Osteoblast (primary cell): ENCODE measurements at regions not wholly inside any gene's neighbourhood (a gene's known extent, or its start where the extent isn't known, plus 50 kb on each side); places are given as distances from the start of the nearest gene placed in this dataset.

ENCODE experiments used
- DNase-seq: peaks from one replicate; pipeline ENCODE4 v3.0.0; 2011; ENCODE audit warnings: low spot score, mixed read lengths; ENCODE audit not compliant: insufficient read length; ENCODE audit errors: missing footprints
- H2AFZ ChIP-seq: 2 replicates; pipeline ENCODE4 v1.6.0; 2011; ENCODE audit warnings: mild to moderate bottlenecking, low read length
- H3K27ac ChIP-seq: 2 replicates; pipeline ENCODE4 v1.5.1; 2011; ENCODE audit warnings: mild to moderate bottlenecking, low read depth, low read length, moderate library complexity
- H3K27me3 ChIP-seq: 2 replicates; pipeline ENCODE4 v1.6.0; 2012; ENCODE audit warnings: mild to moderate bottlenecking, control low read depth, inconsistent platforms, low read length, moderate library complexity; ENCODE audit not compliant: insufficient read depth
- H3K36me3 ChIP-seq: 2 replicates; pipeline ENCODE4 v1.5.1; 2011; ENCODE audit warnings: mild to moderate bottlenecking, low read length, control low read depth, moderate library complexity; ENCODE audit not compliant: insufficient read depth
- H3K4me1 ChIP-seq: 2 replicates; pipeline ENCODE4 v1.5.1; 2011; ENCODE audit warnings: mild to moderate bottlenecking, low read length, control low read depth, moderate library complexity; ENCODE audit not compliant: insufficient read depth
- H3K4me2 ChIP-seq: 2 replicates; pipeline ENCODE4 v1.6.0; 2011; ENCODE audit warnings: mild to moderate bottlenecking, low read length; ENCODE audit not compliant: insufficient read depth
- H3K4me3 ChIP-seq: fragments of 200-600 bp; sonication (generic); 3 replicates; pipeline ENCODE4 v1.5.1; 2012; ENCODE audit warnings: mild to moderate bottlenecking, low read length, inconsistent platforms; ENCODE audit not compliant: insufficient read depth
- H3K79me2 ChIP-seq: 2 replicates; pipeline ENCODE4 v1.6.0; 2012; ENCODE audit warnings: mild to moderate bottlenecking, low read length, control low read depth, inconsistent platforms; ENCODE audit not compliant: insufficient read depth
- H3K9me3 ChIP-seq: 2 replicates; pipeline ENCODE4 v1.5.1; 2011; ENCODE audit warnings: low read depth, low read length, control low read depth
- H4K20me1 ChIP-seq: 2 replicates; pipeline ENCODE4 v1.6.0; 2012; ENCODE audit warnings: mild to moderate bottlenecking, low read length, control low read depth; ENCODE audit not compliant: insufficient read depth
- TF ChIP-seq, protein P1 (sequence below): IDR thresholded peaks from 2 replicates; pipeline ENCODE4 v1.5.1; 2011; ENCODE audit warnings: mild to moderate bottlenecking, low read depth, low read length, moderate library complexity; ENCODE audit errors: extremely low read depth

DNA sequence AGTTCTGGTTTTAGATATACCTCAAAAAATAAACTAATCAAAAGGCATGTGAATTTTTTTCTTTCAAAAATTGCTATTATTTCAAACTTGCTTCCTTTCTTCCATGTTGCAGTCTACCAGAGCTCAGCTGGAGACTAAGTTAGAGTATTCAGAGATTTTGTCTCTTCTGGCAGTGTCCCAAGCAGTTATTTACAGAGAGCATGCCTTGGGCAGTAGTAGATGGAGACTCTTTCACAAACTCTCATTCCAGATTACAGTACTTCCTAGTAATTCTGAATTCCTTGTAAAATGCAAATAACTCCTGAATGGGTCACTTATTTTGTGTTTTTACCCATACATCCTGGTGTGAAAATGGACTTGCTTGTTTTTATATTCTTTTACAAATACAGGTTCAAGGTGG is 703.4 kb downstream of the EPHA7 start:
- no peak overlapping the region for H3K4me3 ChIP-seq
- peaks cover 2% of the 10 kb centered on the region for H3K9me3 ChIP-seq
- H3K4me1 ChIP-seq: no peaks in the 10 kb centered on the region
- no peaks in the 10 kb centered on the region for H3K27me3 ChIP-seq
- H3K27ac ChIP-seq: no peak overlapping the region
- H4K20me1 ChIP-seq: no peaks in the 10 kb centered on the region
- TF ChIP-seq, protein P1, sequence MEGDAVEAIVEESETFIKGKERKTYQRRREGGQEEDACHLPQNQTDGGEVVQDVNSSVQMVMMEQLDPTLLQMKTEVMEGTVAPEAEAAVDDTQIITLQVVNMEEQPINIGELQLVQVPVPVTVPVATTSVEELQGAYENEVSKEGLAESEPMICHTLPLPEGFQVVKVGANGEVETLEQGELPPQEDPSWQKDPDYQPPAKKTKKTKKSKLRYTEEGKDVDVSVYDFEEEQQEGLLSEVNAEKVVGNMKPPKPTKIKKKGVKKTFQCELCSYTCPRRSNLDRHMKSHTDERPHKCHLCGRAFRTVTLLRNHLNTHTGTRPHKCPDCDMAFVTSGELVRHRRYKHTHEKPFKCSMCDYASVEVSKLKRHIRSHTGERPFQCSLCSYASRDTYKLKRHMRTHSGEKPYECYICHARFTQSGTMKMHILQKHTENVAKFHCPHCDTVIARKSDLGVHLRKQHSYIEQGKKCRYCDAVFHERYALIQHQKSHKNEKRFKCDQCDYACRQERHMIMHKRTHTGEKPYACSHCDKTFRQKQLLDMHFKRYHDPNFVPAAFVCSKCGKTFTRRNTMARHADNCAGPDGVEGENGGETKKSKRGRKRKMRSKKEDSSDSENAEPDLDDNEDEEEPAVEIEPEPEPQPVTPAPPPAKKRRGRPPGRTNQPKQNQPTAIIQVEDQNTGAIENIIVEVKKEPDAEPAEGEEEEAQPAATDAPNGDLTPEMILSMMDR: no peak
- no peak for DNase-seq
- H3K4me2 ChIP-seq: no peak overlapping the region
- no peaks in the 10 kb centered on the region for H3K79me2 ChIP-seq
- H3K36me3 ChIP-seq: no peaks in the 10 kb centered on the region
- no peak overlapping the region for H2AFZ ChIP-seq

DNA sequence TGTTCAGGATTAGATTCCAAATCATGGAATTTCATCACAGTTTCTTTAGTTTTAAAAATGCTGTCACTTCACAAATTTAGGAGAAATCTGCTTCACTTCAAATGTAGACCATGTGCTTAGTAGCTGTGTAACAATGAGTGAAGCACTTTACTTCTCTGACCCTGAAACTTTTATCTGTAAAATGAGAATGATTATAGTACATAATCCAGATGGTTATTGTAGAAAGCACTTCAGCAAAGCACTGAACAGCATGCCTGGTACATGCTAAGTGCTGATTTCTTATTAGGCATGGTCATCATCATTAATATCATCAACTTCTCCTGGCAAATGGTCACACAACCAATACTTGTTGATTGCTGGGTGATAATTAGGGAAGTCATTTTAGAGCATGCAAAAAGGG is 705.0 kb downstream of the EPHA7 start:
- H3K4me1 ChIP-seq: no peaks in the 10 kb centered on the region
- no peaks in the 10 kb centered on the region for H4K20me1 ChIP-seq
- no peaks in the 10 kb centered on the region for H3K36me3 ChIP-seq
- TF ChIP-seq, protein P1: no peak
- no peaks in the 10 kb centered on the region for H3K79me2 ChIP-seq
- no peak overlapping the region for H2AFZ ChIP-seq
- H3K4me3 ChIP-seq: no peak overlapping the region
- no peaks in the 10 kb centered on the region for H3K27me3 ChIP-seq
- no peak overlapping the region for H3K27ac ChIP-seq
- H3K4me2 ChIP-seq: no peak overlapping the region
- no peak for DNase-seq
- peaks cover 4% of the 10 kb centered on the region for H3K9me3 ChIP-seq

DNA sequence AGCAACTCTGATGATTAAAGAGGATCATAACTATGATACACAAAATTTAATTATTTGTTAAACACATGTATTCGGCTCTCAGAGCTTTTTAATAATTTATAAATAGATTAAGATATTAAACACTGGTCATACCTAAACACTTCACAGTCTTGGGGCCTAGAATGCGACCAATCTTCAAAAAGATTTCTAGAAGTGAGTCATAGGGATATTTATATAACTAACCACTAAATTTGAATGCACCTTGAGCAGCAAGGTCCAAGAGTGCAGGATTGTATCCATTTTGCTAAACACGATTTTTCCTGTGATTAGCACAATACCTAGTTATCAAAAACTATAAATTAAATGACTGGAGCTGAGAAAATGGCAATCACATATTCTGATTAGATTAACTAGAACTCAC is 709.3 kb downstream of the EPHA7 start:
- H3K79me2 ChIP-seq: no peaks in the 10 kb centered on the region
- H4K20me1 ChIP-seq: no peaks in the 10 kb centered on the region
- no peak overlapping the region for H3K4me3 ChIP-seq
- no peak overlapping the region for H3K27ac ChIP-seq
- no peak for DNase-seq
- TF ChIP-seq, protein P1: no peak
- H2AFZ ChIP-seq: no peak overlapping the region
- no peak overlapping the region for H3K4me2 ChIP-seq
- H3K36me3 ChIP-seq: no peaks in the 10 kb centered on the region
- no peaks in the 10 kb centered on the region for H3K4me1 ChIP-seq
- H3K9me3 ChIP-seq: peaks cover 4% of the 10 kb centered on the region
- H3K27me3 ChIP-seq: no peaks in the 10 kb centered on the region

DNA sequence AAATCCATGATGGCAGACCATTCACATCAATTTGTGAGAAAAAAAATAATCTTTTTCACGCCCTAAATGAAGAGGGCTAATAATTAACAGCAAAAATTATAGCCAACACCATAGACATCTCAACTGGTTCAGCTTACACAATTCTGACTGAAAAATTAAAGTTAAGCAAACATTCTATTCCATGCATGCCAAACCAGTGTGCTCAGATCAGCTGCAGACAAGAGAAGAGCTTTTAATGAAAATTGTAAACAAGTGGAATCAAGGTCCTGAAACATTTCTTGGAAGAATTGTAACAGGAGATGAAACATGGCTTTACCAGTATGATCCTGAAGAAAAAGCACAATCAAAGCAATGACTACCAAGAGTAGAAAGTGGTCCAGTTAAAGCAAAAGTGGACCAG is 710.4 kb downstream of the EPHA7 start:
- DNase-seq: no peak
- H3K27ac ChIP-seq: no peak overlapping the region
- no peaks in the 10 kb centered on the region for H3K36me3 ChIP-seq
- H3K4me3 ChIP-seq: no peak overlapping the region
- H4K20me1 ChIP-seq: no peaks in the 10 kb centered on the region
- no peaks in the 10 kb centered on the region for H3K79me2 ChIP-seq
- H3K27me3 ChIP-seq: no peaks in the 10 kb centered on the region
- TF ChIP-seq, protein P1: no peak
- no peak overlapping the region for H2AFZ ChIP-seq
- no peaks in the 10 kb centered on the region for H3K4me1 ChIP-seq
- peaks cover 4% of the 10 kb centered on the region for H3K9me3 ChIP-seq
- no peak overlapping the region for H3K4me2 ChIP-seq
